Muscle layer of duodenum (tissue), 2 donors: ENCODE measurements at regions not wholly inside any gene's neighbourhood (a gene's known extent, or its start where the extent isn't known, plus 50 kb on each side); places are given as distances from the start of the nearest gene placed in this dataset.

Experiments used
- H3K27ac ChIP-seq: one replicate; pipeline ENCODE4 v1.7.0; 2013; ENCODE audit warnings: mild to moderate bottlenecking, low read length
- H3K27me3 ChIP-seq: one replicate; pipeline ENCODE4 v1.7.0; 2013; ENCODE audit warnings: low read depth, mild to moderate bottlenecking, control low read depth, low read length
- H3K36me3 ChIP-seq, 2 donors: one replicate each; pipeline ENCODE4 v1.7.0; 2013; ENCODE audit warnings: low read length in 2 of 2, control low read depth in 1 of 2, mild to moderate bottlenecking in 1 of 2; ENCODE audit not compliant: insufficient read depth in 2 of 2, control insufficient read depth in 1 of 2
- H3K4me1 ChIP-seq, 2 donors: one replicate each; pipeline ENCODE4 v1.7.0; 2013; ENCODE audit warnings: low read length in 2 of 2, mild to moderate bottlenecking in 2 of 2, control low read depth in 1 of 2, moderate library complexity in 1 of 2; ENCODE audit not compliant: insufficient read depth in 2 of 2, control insufficient read depth in 1 of 2
- H3K4me3 ChIP-seq, 2 donors: one replicate each; pipeline ENCODE4 v1.7.0; 2013; ENCODE audit warnings: low read length in 2 of 2, low read depth in 1 of 2, mild to moderate bottlenecking in 1 of 2
- H3K9me3 ChIP-seq, 2 donors: one replicate each; pipeline ENCODE4 v1.7.0; 2013; ENCODE audit warnings: low read length in 2 of 2, control low read depth in 1 of 2, mild to moderate bottlenecking in 1 of 2; ENCODE audit not compliant: control insufficient read depth in 1 of 2
- donor health status: healthy.

GRCh38 chrX:3257471-3257870, 89.0 kb downstream of the MXRA5 start:
- Histone ChIP-seq H3K9me3 (peaks cover 0 to 3% of the 10 kb centered on the region in 2 donors), H3K4me3 (no peak overlapping the region), H3K4me1 (no peaks in the 10 kb centered on the region), H3K27me3 (no peaks in the 10 kb centered on the region), H3K36me3 (no peaks in the 10 kb centered on the region), H3K27ac (no peak overlapping the region)

- peaks cover 0 to 1% of the 10 kb centered on the region in 2 donors for H3K9me3 ChIP-seq
- H3K36me3 ChIP-seq = no peaks in the 10 kb centered on the region
- H3K4me1 ChIP-seq = no peaks in the 10 kb centered on the region
- no peak overlapping the region for H3K27ac ChIP-seq
- no peaks in the 10 kb centered on the region for H3K27me3 ChIP-seq
- H3K4me3 ChIP-seq = no peak overlapping the region
Observed at GRCh38 chrX:3256868-3257267, 89.6 kb downstream of the MXRA5 start.

- Histone ChIP-seq H3K36me3 (no peaks in the 10 kb centered on the region), H3K9me3 (no peaks in the 10 kb centered on the region), H3K27me3 (no peaks in the 10 kb centered on the region), H3K4me1 (no peaks in the 10 kb centered on the region), H3K4me3 (no peak overlapping the region), H3K27ac (no peak overlapping the region)
Observed at GRCh38 chrX:3252744-3253143, 93.7 kb downstream of the MXRA5 start.

GRCh38 chrX:3250966-3251365, 95.5 kb downstream of the MXRA5 start:
- H3K4me1 ChIP-seq = no peaks in the 10 kb centered on the region
- H3K36me3 ChIP-seq = no peaks in the 10 kb centered on the region
- no peak overlapping the region for H3K27ac ChIP-seq
- H3K4me3 ChIP-seq = no peak overlapping the region
- no peaks in the 10 kb centered on the region for H3K9me3 ChIP-seq
- no peaks in the 10 kb centered on the region for H3K27me3 ChIP-seq

GRCh38 chrX:3244955-3245354, 101.5 kb downstream of the MXRA5 start:
- no peak overlapping the region for H3K4me3 ChIP-seq
- H3K27me3 ChIP-seq = no peaks in the 10 kb centered on the region
- H3K4me1 ChIP-seq = no peaks in the 10 kb centered on the region
- no peak overlapping the region for H3K27ac ChIP-seq
- peaks cover 0 to 3% of the 10 kb centered on the region in 2 donors for H3K9me3 ChIP-seq
- no peaks in the 10 kb centered on the region for H3K36me3 ChIP-seq

- no peak overlapping the region for H3K27ac ChIP-seq
- H3K4me3 ChIP-seq = no peak overlapping the region
- H3K27me3 ChIP-seq = no peaks in the 10 kb centered on the region
- peaks cover 0 to 3% of the 10 kb centered on the region in 2 donors for H3K9me3 ChIP-seq
- no peaks in the 10 kb centered on the region for H3K36me3 ChIP-seq
- H3K4me1 ChIP-seq = no peaks in the 10 kb centered on the region
Observed at GRCh38 chrX:3244203-3244743, 102.2 kb downstream of the MXRA5 start.

GRCh38 chrX:3232262-3232923, 114.1 kb downstream of the MXRA5 start:
- H3K4me1 ChIP-seq = no peaks in the 10 kb centered on the region
- no peak overlapping the region for H3K4me3 ChIP-seq
- H3K27me3 ChIP-seq = no peaks in the 10 kb centered on the region
- H3K27ac ChIP-seq = no peak overlapping the region
- no peaks in the 10 kb centered on the region for H3K9me3 ChIP-seq
- no peaks in the 10 kb centered on the region for H3K36me3 ChIP-seq

- Histone ChIP-seq H3K36me3 (no peaks in the 10 kb centered on the region), H3K4me3 (no peak overlapping the region), H3K4me1 (no peaks in the 10 kb centered on the region), H3K27ac (no peak overlapping the region), H3K9me3 (no peaks in the 10 kb centered on the region), H3K27me3 (no peaks in the 10 kb centered on the region)
Observed at GRCh38 chrX:3231766-3232165, 114.7 kb downstream of the MXRA5 start.

- Histone ChIP-seq H3K27me3 (no peaks in the 10 kb centered on the region), H3K4me1 (no peaks in the 10 kb centered on the region), H3K36me3 (no peaks in the 10 kb centered on the region), H3K9me3 (no peaks in the 10 kb centered on the region), H3K27ac (no peak overlapping the region), H3K4me3 (no peak overlapping the region)
Observed at GRCh38 chrX:3230496-3230895, 116.0 kb downstream of the MXRA5 start.

GRCh38 chrX:3227526-3227925, 118.9 kb downstream of the MXRA5 start:
- no peaks in the 10 kb centered on the region for H3K27me3 ChIP-seq
- H3K27ac ChIP-seq = no peak overlapping the region
- H3K9me3 ChIP-seq = no peaks in the 10 kb centered on the region
- no peak overlapping the region for H3K4me3 ChIP-seq
- no peaks in the 10 kb centered on the region for H3K36me3 ChIP-seq
- no peaks in the 10 kb centered on the region for H3K4me1 ChIP-seq

GRCh38 chrX:3226087-3226486, 120.4 kb downstream of the MXRA5 start:
- no peaks in the 10 kb centered on the region for H3K9me3 ChIP-seq
- no peaks in the 10 kb centered on the region for H3K4me1 ChIP-seq
- no peaks in the 10 kb centered on the region for H3K27me3 ChIP-seq
- H3K4me3 ChIP-seq = no peak overlapping the region
- no peaks in the 10 kb centered on the region for H3K36me3 ChIP-seq
- H3K27ac ChIP-seq = no peak overlapping the region

GRCh38 chrX:3221643-3222042, 124.8 kb downstream of the MXRA5 start:
- no peaks in the 10 kb centered on the region for H3K36me3 ChIP-seq
- H3K4me1 ChIP-seq = no peaks in the 10 kb centered on the region
- no peaks in the 10 kb centered on the region for H3K27me3 ChIP-seq
- H3K9me3 ChIP-seq = no peaks in the 10 kb centered on the region
- no peak overlapping the region for H3K27ac ChIP-seq
- H3K4me3 ChIP-seq = no peak overlapping the region
